ENCODE measurements at regions not wholly inside any gene's neighbourhood (a gene's known extent, or its start where the extent isn't known, plus 50 kb on each side); places are given as distances from the start of the nearest gene placed in this dataset.
"Not testable (repeated sequence)": the region's sequence is repeated elsewhere in the genome, so short reads cannot be mapped to it uniquely, and the experiment has no call there.

GRCh38 chr22:22296047-22296446 lies 51.5 kb downstream of the VPREB1 start:
- not testable (repeated sequence) for DNase-seq

GRCh38 chr22:22297159-22297793 lies 52.7 kb downstream of the VPREB1 start:
- DNase-seq = not testable (repeated sequence)

GRCh38 chr22:22297794-22298653 lies 53.4 kb downstream of the VPREB1 start:
- DNase-seq = peak in 1 of 2 experiments; percentile 15

- not testable (repeated sequence) for DNase-seq
Observed at GRCh38 chr22:22298654-22299009, 54.0 kb downstream of the VPREB1 start.

GRCh38 chr22:22300511-22300910 lies 55.9 kb downstream of the VPREB1 start:
- DNase-seq = not testable (repeated sequence)

GRCh38 chr22:22300946-22301345 lies 56.4 kb downstream of the VPREB1 start:
- DNase-seq = not testable (repeated sequence)

GRCh38 chr22:22316589-22316988 lies 72.0 kb downstream of the VPREB1 start:
- DNase-seq = no peak

- DNase-seq = no peak
Observed at GRCh38 chr22:22318723-22319465, 74.3 kb downstream of the VPREB1 start.

GRCh38 chr22:22321743-22322611 lies 77.4 kb downstream of the VPREB1 start:
- peak in 1 of 2 experiments; percentile 22 for DNase-seq

- no peak for DNase-seq
Observed at GRCh38 chr22:22322792-22323191, 78.2 kb downstream of the VPREB1 start.

GRCh38 chr22:22327723-22328122 lies 83.1 kb downstream of the VPREB1 start:
- no peak for DNase-seq

- DNase-seq = no peak
Observed at GRCh38 chr22:22329792-22330191, 85.2 kb downstream of the VPREB1 start.

GRCh38 chr22:22335640-22336039 lies 91.1 kb downstream of the VPREB1 start:
- not testable (repeated sequence) for DNase-seq

- not testable (repeated sequence) for DNase-seq
Observed at GRCh38 chr22:22336333-22336732, 91.7 kb downstream of the VPREB1 start.

GRCh38 chr22:22338778-22339177 lies 94.2 kb downstream of the VPREB1 start:
- DNase-seq = not testable (repeated sequence)

GRCh38 chr22:22341736-22342135 lies 97.2 kb downstream of the VPREB1 start:
- no peak for DNase-seq

- peak; percentile 37 to 59 for DNase-seq
Observed at GRCh38 chr22:22342697-22343580, 98.4 kb downstream of the VPREB1 start.

- DNase-seq = no peak
Observed at GRCh38 chr22:22343581-22344296, 99.2 kb downstream of the VPREB1 start.

GRCh38 chr22:22344430-22344829 lies 99.8 kb downstream of the VPREB1 start:
- DNase-seq = no peak

- no peak for DNase-seq
Observed at GRCh38 chr22:22345781-22346180, 101.2 kb downstream of the VPREB1 start.
